Fibroblast of skin of scalp (primary cell): ENCODE measurements at regions not wholly inside any gene's neighbourhood (a gene's known extent, or its start where the extent isn't known, plus 50 kb on each side); places are given as distances from the start of the nearest gene placed in this dataset.
"Not testable (repeated sequence)": the region's sequence is repeated elsewhere in the genome, so short reads cannot be mapped to it uniquely, and the experiment has no call there.

Experiments used
- DNase-seq: peaks from one replicate; pipeline ENCODE4 v3.0.0-alpha.2; 2013

DNA sequence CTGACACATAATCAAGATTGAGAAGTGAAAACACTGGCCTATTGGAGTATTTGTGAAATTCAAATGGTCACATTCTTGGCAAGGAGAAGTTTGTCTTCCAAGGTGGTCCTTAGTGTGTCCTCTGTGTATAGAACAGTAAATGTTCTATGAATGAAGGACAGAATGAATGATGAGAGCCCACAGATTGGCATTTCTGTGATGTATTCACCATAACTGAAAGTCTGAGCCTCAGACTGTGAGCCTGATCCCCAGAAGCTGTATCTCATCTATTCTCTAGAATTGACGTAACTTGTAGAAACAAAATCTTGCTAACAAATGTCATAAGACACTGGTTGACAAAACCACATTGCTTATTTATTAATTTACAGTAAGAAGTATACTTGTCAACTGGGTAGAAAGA is 111.5 kb upstream of the ETV3 start:
- DNase-seq = no peak

DNA sequence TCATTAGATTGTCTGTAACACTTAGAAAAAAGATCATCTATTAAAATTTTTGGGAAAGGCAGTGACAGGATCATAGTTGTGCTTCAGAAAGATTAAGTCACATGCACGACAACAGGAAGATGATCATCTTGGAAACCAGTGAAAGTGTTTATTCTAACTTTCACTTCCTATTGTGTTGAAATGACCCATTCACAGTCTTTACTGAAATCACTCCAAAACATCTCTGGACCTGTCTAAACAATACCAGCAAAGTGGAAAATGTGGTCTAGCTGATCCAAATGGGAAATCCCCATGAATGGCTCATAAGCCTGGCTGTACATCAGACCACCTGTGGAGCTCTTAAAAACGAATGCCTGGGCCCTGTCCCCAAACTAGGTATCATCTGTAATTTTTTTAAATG is 111.1 kb upstream of the ETV3 start:
- DNase-seq = no peak

DNA sequence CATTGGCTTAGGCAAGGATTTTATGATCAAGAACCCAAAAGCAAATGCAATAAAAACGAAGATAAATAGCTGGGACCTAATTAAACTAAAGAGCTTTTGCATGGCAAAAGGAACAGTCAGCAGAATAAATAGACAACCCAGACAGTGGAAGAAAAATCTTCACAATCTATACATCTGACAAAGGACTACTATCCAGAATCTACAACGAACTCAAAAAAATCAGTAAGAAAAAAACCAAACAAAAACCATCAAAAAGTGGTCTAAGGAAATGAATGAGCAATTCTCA is 109.5 kb upstream of the ETV3 start:
- not testable (repeated sequence) for DNase-seq

DNA sequence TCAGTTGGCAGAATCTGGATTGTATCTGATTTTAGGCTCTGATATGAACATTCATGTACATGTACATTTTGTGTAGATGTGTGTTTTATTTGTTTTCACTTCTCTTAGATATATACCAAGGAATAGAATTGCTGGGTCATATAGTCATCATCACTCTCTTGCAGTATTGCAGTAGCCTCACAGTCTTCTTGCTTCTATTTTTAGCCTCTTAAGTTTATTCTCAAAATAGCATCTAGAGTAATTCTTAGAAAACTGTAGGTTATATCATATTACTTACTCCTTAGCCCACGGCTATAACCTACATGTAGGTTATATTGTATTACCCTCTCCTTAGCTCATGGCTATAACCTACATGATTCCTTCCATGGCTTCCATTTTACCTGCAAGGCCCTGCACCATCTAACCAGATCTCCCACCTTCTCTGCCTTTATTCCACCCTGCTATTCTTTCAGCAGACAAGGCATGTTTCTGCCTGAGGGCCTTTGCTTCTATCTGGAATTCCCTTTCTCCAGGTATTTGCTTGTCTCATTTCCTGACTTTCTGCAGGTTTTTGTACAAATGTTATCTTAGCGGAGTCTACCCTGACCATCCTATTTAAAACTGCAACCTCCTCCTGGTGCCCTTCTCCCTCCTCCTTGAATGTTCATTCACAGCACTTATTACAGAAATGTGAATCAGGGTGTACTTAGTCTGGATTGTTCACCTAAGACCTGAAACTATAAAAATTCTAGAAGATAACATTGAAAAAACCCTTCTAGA is 109.0 kb upstream of the ETV3 start:
- DNase-seq = no peak

DNA sequence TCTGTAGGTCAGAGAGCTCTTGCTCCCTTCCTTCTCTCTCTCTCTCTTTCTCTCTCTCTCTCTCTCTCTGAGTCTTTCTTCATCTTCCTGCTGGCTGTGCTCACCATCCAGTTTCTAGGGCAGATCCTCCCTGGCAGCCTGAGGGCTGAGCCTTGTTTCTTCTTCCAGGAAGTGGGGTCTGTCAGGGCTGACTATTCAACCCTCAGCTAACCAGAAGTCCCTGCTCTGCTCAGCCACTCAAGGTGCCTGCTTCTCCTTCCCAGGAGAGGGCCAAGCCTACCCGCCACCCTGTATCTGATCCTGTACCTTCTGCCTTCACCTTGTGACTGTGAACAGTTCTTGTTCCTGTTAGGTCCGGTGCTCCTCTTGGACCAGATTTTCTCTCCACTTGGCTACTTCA is 107.6 kb upstream of the ETV3 start:
- no peak for DNase-seq

DNA sequence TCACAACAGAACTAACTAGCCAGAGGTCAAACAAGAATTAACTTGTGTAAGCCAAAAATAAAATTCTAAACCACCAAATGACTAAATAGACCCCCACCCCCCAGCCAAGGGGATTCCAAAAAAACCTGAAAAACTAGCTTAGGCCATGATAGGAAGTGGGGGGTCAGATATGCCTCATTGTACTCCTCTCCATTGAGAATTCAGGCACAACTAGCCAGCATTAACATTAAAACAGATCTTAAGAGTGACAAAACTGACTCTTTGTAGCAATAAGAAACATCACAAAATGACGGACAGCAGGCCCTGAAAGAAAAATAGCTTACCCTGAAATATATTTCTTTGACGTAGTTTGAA is 103.0 kb upstream of the ETV3 start:
- DNase-seq = no peak

DNA sequence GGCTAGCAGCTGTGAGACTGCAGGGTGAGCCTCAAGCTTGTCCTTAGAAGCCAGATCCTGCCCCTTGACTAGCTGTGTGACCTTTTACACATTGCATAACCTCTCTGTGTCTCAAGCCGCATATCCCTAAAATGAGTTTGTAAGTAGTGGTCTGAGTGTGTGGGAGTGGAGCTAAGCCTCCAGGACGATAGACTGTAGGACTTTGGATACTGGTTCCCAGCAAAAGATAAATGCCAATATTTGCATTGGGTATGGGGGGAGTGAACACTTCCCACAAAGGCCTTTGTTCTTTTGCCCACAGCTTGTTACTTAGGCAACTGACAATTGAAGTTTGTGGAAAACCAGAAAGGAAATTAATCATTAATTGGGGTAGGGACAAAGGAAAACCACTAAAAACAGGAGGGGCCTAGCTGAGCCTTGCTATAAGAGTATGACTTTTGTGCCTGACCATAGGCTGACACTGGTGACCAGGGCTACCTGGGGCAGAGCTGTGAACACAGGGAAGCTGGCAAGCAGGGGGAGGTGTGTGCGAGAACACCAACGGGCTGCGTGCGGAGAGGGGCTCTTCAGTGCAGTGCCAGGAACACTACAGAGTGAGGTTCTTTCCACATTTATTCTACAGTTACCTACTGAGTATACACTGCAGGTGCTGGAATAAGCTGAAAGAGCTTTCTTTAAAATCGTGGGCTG is 102.4 kb upstream of the ETV3 start:
- no peak for DNase-seq

DNA sequence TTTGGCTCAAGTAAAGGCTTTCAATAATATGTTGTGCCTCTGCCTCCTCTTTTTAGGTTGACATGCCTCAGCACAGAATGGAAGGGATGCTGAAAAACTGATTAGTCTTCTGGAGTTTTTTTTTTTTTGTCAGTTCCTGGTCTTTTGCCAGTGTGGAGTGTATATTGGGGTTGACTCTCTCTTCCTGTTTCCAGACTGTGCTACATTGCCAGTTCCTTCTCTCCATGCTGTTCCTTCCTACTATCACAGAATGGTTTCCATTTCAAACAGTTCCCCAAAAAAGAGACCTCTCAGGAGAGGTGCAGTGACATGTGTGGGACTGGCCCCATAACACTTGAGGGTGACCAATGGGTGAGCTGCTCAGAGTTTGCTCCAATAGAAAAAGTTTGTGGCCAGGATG is 101.7 kb upstream of the ETV3 start:
- no peak for DNase-seq

DNA sequence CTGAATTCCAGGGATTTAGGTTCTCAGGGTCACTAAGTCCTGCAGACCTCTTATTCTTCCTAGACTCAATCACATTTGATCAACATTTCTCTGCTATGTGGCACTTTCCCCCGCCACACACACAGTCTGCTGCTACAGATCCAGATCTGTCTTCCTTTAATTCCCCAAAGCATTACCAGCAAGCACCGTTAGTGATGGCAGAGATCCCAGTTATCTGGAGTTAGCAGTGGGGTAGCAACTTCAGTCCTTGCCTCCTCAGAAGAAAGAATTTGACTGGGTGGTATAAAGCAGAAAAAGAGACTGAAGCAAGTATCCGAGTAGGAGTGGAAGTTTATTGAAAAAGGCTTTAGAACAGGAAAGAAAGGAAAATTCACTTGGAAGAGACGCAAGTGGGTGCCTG is 100.4 kb upstream of the ETV3 start:
- DNase-seq = no peak

DNA sequence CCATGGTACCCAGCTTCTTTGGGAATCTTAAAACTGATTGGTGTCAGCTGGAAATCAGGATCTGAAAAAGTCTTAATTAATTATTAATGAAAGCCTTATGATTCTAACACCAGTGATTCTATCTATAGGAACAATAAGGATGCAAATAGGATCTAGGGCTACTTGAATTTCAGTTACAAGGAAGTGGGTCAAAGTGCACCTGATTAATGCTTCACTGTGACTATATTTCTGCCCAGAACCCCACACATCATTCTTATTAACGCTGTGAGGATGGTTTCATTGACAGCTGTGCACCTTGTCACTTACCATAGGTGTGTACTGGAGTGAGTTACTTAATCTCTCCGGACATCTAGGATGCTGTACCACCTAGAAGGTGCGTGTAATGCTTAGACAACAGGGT is 99.8 kb upstream of the ETV3 start:
- DNase-seq = no peak

DNA sequence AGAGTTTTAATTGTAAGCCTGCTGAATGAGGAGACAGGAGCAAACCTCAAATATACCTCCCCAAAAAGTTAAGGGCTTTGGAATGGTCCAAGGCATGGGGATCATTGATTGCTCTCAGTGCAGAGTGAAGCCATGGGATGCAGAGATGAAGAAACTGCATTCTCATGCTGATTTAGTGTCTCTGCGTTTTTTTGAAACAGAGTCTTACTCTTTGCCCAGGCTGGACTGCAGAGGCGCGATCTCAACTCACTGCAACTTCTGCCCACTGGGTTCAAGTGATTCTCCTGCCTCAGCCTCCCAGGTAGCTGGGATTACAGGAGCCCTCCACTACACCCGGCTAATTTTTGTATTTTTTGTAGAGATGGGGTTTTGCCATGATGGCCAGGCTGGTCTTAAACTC is 99.3 kb upstream of the ETV3 start:
- DNase-seq = no peak

DNA sequence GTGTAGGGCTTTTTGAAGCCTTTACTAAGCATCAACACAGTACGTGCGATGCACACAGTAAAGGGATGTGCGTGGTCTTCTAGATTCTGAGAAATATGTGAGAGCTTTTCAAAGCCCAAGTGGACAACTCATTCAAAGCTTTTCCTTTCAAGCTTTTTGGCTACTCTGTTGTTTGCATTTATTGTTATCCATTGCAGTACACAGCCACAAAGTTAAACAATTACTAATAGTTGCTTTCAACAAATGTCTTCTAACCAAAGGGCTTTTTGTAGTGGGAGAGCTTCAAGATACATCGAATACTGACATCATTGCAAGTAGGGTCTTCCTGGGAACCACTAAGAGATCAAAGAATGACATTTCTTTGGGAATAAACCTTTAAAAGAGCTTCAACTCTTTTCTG is 97.9 kb upstream of the ETV3 start:
- DNase-seq = no peak

DNA sequence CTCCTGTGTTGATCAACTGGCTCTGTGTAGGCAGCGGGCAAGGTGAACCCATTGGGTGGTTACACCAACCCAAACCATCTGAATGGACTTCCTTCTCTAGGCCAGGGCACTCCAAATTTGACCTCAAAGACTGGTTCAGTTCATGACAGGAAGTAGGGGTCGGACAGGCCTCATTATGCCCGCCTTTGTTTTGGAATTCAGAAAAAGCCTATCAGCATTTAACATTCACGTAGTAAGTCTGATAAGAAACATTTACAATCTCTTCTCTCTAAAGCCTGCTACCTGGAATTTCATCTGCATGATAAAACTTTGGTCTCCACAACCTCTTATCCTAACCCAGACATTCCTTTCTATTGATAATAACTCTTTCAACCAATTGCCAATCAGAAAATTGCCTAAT is 97.1 kb upstream of the ETV3 start:
- no peak for DNase-seq

DNA sequence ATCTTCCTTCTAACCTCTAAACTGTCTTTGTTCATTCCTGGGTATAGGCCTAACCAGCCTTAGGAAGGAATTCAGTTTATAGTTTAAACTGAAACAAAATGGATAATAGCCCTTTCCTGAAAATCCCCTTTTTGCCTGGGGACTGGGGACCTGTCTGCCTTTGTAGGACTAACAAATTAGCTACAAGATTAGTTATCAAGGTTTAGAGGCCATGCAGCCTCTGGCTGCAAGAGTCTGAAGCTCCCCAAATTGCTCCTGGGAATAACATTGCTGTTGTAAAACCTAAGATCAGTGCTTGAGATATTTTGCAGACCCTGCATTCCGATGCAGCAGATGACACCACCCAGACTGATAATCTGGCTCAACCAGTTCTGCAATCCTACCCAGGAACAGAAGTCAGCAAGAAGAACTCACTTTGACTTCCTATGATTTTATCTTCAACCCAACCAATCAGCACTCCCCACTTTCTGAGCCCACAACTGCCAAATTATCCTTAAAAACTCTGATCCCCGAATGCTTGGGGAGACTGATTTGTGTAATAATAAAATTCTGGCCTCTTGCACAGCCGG is 96.6 kb upstream of the ETV3 start:
- DNase-seq = no peak

DNA sequence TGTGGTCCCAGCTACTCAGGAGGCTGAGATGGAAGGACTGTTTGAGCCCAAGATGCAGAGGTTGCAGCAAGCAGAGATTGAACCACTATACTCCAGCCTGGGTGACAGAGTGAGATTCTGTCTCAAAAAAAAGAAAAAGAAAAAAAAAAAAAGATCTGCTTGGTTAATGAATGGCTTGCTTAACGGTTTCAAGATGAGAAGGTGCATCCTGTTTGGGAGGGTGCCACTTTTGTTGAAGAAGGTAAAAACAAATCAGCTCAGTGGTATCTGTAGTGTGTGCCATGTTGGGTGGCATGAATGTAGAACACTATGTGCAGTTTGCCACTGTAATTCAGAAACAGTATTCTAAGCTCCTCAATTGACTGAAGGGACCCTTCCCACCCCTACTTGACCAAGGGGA is 94.9 kb upstream of the ETV3 start:
- DNase-seq = no peak

DNA sequence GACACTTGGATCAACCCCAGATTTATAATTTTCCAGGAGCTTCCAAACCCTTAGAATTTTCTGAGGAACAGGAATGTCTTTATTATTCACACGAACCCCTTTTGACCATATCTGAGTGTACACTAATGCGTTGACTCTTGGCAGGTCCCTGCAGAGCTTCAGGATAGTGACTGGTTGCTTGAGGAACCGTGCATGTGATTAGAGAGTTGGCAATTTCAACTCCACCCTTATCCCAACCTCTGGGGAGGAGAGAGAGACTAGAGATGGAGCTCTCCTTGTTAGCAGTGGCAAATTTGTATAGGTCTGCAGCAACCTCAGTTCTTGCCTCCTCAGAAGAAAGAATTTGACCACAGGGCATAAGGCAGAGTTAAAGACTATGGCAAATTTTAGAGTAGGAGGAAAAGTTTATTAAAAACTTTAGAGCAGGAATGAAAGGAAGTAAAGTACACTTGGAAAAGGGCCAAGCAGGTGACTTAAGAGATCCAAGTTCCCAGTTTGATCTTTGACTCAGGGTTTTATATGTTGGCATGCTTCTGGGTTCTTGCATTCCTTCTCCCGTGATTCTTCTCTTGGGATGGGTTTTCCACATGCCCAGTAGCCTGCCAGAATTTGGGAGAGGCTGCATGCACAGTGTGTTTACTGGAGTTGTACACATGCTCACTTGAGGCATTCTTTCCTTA is 93.8 kb upstream of the ETV3 start:
- DNase-seq = no peak

DNA sequence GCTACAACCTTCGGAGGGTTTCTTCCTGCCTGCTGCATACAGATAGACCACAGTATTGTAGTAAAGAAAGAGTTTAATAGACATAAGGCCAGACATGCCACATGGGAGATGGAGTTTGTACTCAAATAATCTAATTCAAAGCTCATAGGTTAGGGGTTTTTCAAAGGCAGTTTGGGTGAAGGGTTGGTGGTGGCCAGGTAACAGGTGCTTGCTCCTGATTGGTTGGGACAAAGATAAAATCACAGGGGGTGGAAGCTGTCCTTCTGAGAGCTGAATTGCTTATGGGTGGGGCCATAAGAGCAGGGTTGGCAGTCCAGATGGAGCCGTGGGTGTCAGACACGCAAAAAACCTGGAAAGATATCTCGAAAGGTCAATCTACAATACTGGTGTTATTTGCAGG is 92.3 kb upstream of the ETV3 start:
- DNase-seq = no peak

DNA sequence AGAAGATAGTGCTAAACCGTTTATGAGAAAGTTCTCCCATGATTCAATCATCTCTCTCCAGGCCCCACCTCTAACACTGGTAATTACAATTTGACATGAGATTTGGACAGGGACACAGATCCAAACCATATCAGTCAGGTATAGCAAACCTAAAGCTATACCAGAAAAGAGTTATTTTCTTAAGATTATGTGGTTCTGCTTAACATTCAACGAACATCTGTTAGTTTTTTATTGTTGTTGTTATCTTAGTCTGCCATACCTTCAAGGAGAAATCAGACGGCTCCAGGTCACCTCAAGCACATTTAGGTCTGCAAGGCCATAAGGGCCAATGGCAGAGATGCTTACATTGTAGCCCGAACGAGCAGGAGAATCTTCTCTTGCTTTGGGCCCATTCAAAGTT is 89.5 kb upstream of the ETV3 start:
- DNase-seq = no peak

DNA sequence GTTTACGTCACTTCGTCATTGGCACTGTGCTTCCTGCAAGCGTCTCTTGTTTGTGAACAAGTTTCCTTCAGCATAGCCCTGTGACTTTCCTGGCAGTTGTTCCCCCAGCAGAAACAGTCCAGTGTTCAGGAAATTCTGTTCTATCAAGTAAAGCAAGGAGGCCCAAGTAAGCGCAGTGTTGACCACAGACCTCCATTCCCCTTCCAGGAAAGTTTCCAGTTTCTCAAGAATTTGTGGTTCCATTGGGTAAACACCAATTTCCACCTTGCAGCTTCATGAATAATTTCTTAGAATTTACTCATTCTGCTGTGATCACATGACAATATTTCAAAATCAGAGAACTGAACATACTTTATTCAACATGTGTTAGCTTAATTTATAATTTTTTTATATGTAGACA is 88.5 kb upstream of the ETV3 start:
- DNase-seq = no peak

DNA sequence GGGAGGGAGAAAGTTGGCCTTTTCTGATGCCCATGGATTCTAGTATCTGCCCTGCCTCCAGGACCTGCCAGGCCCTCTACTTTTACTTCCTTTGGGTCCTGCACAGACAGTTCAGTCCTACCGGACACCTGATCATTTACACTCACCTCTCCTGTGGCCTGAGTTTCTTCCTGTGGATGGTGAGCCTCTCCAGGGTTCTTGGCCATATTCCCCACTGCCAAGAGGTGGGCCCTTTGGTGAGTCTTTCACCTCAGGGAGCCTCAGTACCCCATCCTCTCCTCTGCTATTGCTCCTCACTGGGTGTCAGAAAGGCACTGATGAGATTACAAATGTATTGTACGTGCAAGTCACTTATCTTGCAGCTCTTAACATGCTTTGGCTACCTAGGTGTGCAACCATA is 81.4 kb upstream of the ETV3 start:
- DNase-seq = no peak

DNA sequence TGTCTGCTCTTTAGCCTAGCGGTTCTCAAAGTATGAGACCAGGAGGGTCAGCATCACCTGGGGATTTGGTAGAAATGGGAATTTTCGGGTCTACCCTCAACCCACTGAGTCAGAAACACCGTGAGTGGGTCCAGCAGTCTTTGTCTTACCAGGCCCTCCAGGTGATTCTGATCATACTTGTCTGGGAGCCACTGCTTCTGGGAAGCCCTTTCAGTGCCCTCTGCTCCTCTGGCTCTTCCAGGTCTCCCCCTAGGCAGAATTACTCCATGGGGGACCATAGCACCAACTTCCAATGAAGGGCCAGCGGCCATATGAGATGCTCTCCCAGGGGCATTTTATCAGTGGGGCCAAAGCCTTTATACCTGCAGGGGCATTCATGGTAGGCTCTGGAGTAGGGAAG is 81.0 kb upstream of the ETV3 start:
- DNase-seq = no peak

DNA sequence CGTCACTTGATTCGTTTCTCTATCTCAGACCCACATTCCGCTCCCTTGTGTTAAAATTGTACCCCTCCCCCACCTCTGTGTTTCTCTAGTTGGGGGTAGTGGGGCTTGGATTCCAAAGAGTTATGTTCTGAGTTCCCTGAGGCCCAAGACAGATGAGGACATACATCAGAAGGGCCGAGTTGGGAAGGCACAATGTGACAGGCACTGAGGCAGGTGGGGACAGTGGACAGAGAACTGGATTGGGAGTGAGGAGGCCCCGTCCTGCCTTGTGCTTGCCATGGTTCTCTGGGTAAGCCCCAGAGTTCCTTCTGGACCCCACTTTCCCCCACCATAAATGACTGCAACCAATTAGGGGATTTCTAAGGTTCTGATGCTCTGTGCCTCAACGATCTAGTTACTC is 80.5 kb upstream of the ETV3 start:
- DNase-seq = no peak

DNA sequence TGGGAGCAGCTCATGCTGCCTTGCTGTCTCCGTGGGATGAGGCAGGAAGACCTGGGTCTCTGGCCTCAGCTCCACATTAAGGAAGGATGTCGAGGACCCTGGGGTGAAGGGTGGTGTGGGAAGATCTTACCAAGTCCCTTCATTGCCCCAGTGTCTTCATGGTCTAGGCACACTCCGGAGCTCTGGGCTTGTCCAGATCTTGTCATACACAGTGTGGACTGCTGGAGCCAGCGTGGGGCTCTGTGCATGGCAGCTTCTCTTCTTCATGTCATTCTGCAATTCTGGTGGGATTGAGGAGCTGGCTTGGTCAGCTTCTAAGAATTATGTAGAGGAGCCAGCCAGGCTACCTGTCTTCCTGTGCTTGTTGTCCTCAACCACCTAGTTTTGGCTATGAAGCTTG is 79.3 kb upstream of the ETV3 start:
- no peak for DNase-seq

DNA sequence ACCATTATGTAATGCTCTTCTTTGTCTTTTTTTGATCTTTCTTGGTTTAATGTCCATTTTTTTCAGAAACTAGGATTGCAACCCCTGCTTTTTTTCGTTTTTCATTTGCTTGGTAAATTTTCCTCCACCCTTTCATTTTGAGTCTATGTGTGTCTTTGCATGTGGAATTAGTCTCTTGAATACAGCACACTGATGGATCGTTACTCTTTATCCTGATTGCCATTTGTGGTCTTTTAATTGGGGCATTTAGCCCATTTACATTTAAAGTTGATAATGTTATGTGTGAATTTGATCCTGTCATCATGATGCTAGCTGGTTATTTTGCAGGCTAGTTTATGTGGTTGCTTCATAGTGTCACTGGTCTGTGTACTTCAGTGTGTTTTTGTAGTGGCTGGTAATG is 75.6 kb upstream of the ETV3 start:
- DNase-seq = no peak
